Peyer's patch (tissue), 4 donors: ENCODE measurements at regions not wholly inside any gene's neighbourhood (a gene's known extent, or its start where the extent isn't known, plus 50 kb on each side); places are given as distances from the start of the nearest gene placed in this dataset.

Source experiments
- DNase-seq, 3 donors: peaks; one replicate each; pipeline ENCODE4 v3.0.0-alpha.2; 2017 to 2019
- H3K27ac ChIP-seq, 4 donors: fragments of 200-600 bp; sonication (generic); one replicate each; pipeline ENCODE4 v1.5.1; 2016 to 2019
- H3K27me3 ChIP-seq, 2 donors: fragments of 200-600 bp; sonication (generic); one replicate each; pipeline ENCODE4 v1.5.1; 2019
- H3K36me3 ChIP-seq, 3 donors: fragments of 200-600 bp; sonication (generic); one replicate each; pipeline ENCODE4 v1.5.1; 2016 to 2019
- H3K4me1 ChIP-seq, 4 donors: fragments of 200-600 bp; sonication (generic); one replicate each; pipeline ENCODE4 v1.5.1; 2016 to 2019
- H3K4me3 ChIP-seq, 4 donors: fragments of 200-600 bp; sonication (generic); 1 replicate in 3 of 4; 2 replicates in 1 of 4; pipeline ENCODE4 v1.5.1; 2016 to 2019; ENCODE audit warnings: mild to moderate bottlenecking in 1 of 4
- H3K9me3 ChIP-seq, 4 donors: fragments of 200-600 bp; sonication (generic); one replicate each; pipeline ENCODE4 v1.5.1; 2016 to 2019; ENCODE audit warnings: mild to moderate bottlenecking in 1 of 4
- POLR2A ChIP-seq, 2 donors: fragments of 450-650 bp; IDR thresholded peaks; one replicate each; pipeline ENCODE4 v1.5.1; 2017; ENCODE audit warnings: antibody characterized with exemption in 2 of 2, mild to moderate bottlenecking in 2 of 2, moderate library complexity in 2 of 2
- TF ChIP-seq, protein P1 (sequence below), 6 experiments: fragments of 450-650 bp in 4 of 6; fragments of 200-600 bp in 2 of 6; sonication (generic) in 1 of 6; IDR thresholded peaks; one replicate each; pipeline ENCODE4 v1.5.1; 2017 to 2019; ENCODE audit warnings: antibody characterized with exemption in 6 of 6, mild to moderate bottlenecking in 3 of 6, moderate library complexity in 1 of 6

DNA sequence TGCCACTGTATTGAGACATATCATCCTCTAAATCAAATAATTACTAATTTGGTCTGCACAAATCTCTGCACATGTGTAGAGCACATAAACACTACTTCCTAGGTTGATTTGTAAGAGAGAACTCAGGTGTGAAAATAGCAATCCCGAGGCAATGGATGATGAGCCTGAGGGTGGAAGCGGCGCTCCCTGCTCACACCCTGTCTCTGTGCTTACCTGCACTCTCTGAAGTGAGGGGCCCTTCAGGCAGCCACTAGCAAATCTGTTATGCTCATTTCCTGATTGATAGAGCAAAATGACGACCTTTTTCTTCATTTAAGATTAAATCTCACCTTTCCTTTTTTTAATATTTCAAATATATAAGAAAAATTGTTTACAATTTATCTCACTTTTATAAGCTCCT is 1995.7 kb upstream of the AGA start:
- Histone ChIP-seq H3K36me3 (no peaks in the 10 kb centered on the region), H3K27ac (no peak overlapping the region), H3K9me3 (no peaks in the 10 kb centered on the region), H3K4me3 (no peak overlapping the region), H3K27me3 (no peaks in the 10 kb centered on the region), H3K4me1 (no peaks in the 10 kb centered on the region)
- TF ChIP-seq POLR2A (IDR thresholded peaks at IDR 0.05), result no peak
- TF ChIP-seq, protein P1, sequence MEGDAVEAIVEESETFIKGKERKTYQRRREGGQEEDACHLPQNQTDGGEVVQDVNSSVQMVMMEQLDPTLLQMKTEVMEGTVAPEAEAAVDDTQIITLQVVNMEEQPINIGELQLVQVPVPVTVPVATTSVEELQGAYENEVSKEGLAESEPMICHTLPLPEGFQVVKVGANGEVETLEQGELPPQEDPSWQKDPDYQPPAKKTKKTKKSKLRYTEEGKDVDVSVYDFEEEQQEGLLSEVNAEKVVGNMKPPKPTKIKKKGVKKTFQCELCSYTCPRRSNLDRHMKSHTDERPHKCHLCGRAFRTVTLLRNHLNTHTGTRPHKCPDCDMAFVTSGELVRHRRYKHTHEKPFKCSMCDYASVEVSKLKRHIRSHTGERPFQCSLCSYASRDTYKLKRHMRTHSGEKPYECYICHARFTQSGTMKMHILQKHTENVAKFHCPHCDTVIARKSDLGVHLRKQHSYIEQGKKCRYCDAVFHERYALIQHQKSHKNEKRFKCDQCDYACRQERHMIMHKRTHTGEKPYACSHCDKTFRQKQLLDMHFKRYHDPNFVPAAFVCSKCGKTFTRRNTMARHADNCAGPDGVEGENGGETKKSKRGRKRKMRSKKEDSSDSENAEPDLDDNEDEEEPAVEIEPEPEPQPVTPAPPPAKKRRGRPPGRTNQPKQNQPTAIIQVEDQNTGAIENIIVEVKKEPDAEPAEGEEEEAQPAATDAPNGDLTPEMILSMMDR (IDR thresholded peaks at IDR 0.05), result no peak
- no peak for DNase-seq

- no peak overlapping the region for H3K27ac ChIP-seq
- no peak for DNase-seq
- TF ChIP-seq, protein P1 (IDR thresholded peaks at IDR 0.05), result no peak
- TF ChIP-seq POLR2A (IDR thresholded peaks at IDR 0.05), result no peak
These were observed 1999.4 kb upstream of the AGA start for GRCh38 chr4:179441596-179441995.

GRCh38 chr4:179447308-179447707 is 2005.1 kb upstream of the AGA start:
- H3K36me3 ChIP-seq, result no peaks in the 10 kb centered on the region
- TF ChIP-seq POLR2A (IDR thresholded peaks at IDR 0.05), result no peak
- TF ChIP-seq, protein P1 (IDR thresholded peaks at IDR 0.05), result no peak
- no peaks in the 10 kb centered on the region for H3K4me1 ChIP-seq
- DNase-seq, result no peak
- no peak overlapping the region for H3K4me3 ChIP-seq
- peaks cover 0 to 3% (median 1%) of the 10 kb centered on the region in 4 donors for H3K9me3 ChIP-seq
- H3K27me3 ChIP-seq, result no peaks in the 10 kb centered on the region
- no peak overlapping the region for H3K27ac ChIP-seq

More at GRCh38 chr4:179441596-179441995, 1999.4 kb upstream of the AGA start:
- no peaks in the 10 kb centered on the region for H3K9me3 ChIP-seq
- H3K27me3 ChIP-seq, result no peaks in the 10 kb centered on the region
- no peak overlapping the region for H3K4me3 ChIP-seq
- no peaks in the 10 kb centered on the region for H3K4me1 ChIP-seq
- no peaks in the 10 kb centered on the region for H3K36me3 ChIP-seq

- no peak overlapping the region for H3K27ac ChIP-seq
- no peaks in the 10 kb centered on the region for H3K27me3 ChIP-seq
- TF ChIP-seq POLR2A (IDR thresholded peaks at IDR 0.05), result no peak
- TF ChIP-seq, protein P1 (IDR thresholded peaks at IDR 0.05), result no peak
- no peak overlapping the region for H3K4me3 ChIP-seq
- no peak for DNase-seq
- no peaks in the 10 kb centered on the region for H3K36me3 ChIP-seq
- H3K4me1 ChIP-seq, result no peaks in the 10 kb centered on the region
- H3K9me3 ChIP-seq, result no peaks in the 10 kb centered on the region
These were observed 2023.0 kb upstream of the AGA start for GRCh38 chr4:179465131-179465797.

- Histone ChIP-seq H3K36me3 (no peaks in the 10 kb centered on the region), H3K9me3 (no peaks in the 10 kb centered on the region), H3K4me3 (no peak overlapping the region), H3K27ac (no peak overlapping the region), H3K4me1 (no peaks in the 10 kb centered on the region), H3K27me3 (no peaks in the 10 kb centered on the region)
- no peak for DNase-seq
- TF ChIP-seq POLR2A (IDR thresholded peaks at IDR 0.05), result no peak
- TF ChIP-seq, protein P1 (IDR thresholded peaks at IDR 0.05), result no peak
These were observed 2025.6 kb upstream of the AGA start for GRCh38 chr4:179467878-179468277.

DNA sequence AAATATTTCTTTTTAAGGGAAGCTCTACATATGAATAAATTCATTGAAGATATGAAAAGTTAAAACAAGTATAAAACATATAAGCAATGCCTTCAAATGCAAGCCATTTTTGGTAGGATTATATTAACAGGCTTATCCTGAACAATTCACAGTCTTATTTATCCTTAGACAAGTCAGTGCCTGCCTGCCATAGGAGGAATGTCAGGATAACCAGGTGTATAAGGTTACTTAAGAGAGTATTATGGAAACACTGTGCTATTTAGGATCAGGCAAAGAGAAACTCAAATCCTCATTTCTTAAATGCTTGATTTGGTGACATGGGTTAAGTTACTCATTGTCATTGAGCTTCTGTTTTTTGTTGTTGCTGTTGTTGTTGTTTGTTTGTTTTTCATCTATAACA is 2029.9 kb upstream of the AGA start:
- no peak for TF ChIP-seq POLR2A (IDR thresholded peaks at IDR 0.05)
- TF ChIP-seq, protein P1 (IDR thresholded peaks at IDR 0.05), result no peak
- Histone ChIP-seq H3K4me3 (no peak overlapping the region), H3K36me3 (no peaks in the 10 kb centered on the region), H3K27ac (no peak overlapping the region), H3K27me3 (no peaks in the 10 kb centered on the region), H3K9me3 (no peaks in the 10 kb centered on the region), H3K4me1 (no peaks in the 10 kb centered on the region)
- DNase-seq, result no peak
